Esophagus squamous epithelium (tissue), 5 donors: ENCODE measurements at regions not wholly inside any gene's neighbourhood (a gene's known extent, or its start where the extent isn't known, plus 50 kb on each side); places are given as distances from the start of the nearest gene placed in this dataset.
A peak's percentile ranks its signal among the peaks of the same experiment; 100 is the strongest.

Source experiments
- DNase-seq: peaks from one replicate; lab custom pipeline; 2025; lab: John Stamatoyannopoulos, UW
- H3K27ac ChIP-seq, 4 donors: fragments of 200-600 bp; sonication (generic); one replicate each; pipeline ENCODE4 v1.5.1; 2016 to 2019; ENCODE audit warnings: mild to moderate bottlenecking in 1 of 4
- H3K27me3 ChIP-seq, 4 donors: fragments of 200-600 bp; sonication (generic); 1 replicate in 3 of 4; 2 replicates in 1 of 4; pipeline versions ENCODE4 v1.5.1 to v1.6.0; 2017 to 2021; ENCODE audit warnings: antibody characterized with exemption in 1 of 4
- H3K36me3 ChIP-seq, 3 donors: fragments of 200-600 bp; sonication (generic); one replicate each; pipeline ENCODE4 v1.5.1; 2016 to 2019
- H3K4me1 ChIP-seq, 3 donors: fragments of 200-600 bp; sonication (generic); one replicate each; pipeline ENCODE4 v1.5.1; 2017 to 2019
- H3K4me3 ChIP-seq, 4 donors: fragments of 200-600 bp; sonication (generic); 1 replicate in 3 of 4; 2 replicates in 1 of 4; pipeline ENCODE4 v1.5.1; 2016 to 2019; ENCODE audit warnings: mild to moderate bottlenecking in 2 of 4, moderate library complexity in 1 of 4
- H3K9me3 ChIP-seq, 3 donors: fragments of 200-600 bp; sonication (generic); one replicate each; pipeline ENCODE4 v1.5.1; 2016 to 2019
- POLR2A ChIP-seq, 4 donors: fragments of 450-650 bp; IDR thresholded peaks; one replicate each; pipeline ENCODE4 v1.6.1; 2017; ENCODE audit warnings: antibody characterized with exemption in 4 of 4, mild to moderate bottlenecking in 4 of 4, moderate library complexity in 3 of 4
- WGBS, 2 donors: methylation state at CpG; one replicate each; pipeline ENCODE4 v1.1.5; 2018; 5-methylcytosine and 5-hydroxymethylcytosine counted together
- intact Hi-C: fragments of 100-400 bp; cut with DNase I; formaldehyde crosslinking; loops from one replicate; pipeline ENCODE4 v1.15.0; 2022
- TF ChIP-seq, protein P1 (sequence below), 6 experiments: fragments of 450-650 bp in 4 of 6; fragments of 200-600 bp in 2 of 6; sonication (generic) in 2 of 6; IDR thresholded peaks; one replicate each; pipeline ENCODE4 v1.5.1; 2016 to 2019; ENCODE audit warnings: antibody characterized with exemption in 6 of 6, mild to moderate bottlenecking in 4 of 6, moderate library complexity in 4 of 6
- donor health status: DM: yes; HTN: yes; CAD: no.

DNA sequence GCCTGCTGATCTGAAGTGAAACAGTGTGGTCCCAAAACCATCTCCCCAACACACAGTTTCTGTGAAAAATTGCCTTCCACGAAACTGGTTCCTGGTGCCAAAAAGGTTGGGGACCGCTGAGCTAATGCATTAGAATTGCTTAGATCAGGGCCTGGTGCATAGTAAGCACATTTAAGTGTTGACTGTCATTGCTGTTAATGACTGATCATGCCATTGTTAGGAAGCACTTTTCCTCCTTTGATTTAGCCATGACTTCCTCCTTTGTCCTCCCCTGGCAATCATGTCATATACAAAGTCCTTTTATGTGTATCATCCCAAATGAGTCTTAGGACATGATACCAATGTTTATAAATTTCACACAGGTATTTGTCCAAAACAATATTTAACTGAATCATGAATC is 81.5 kb upstream of the ATP11B start:
- TF ChIP-seq POLR2A (IDR thresholded peaks at IDR 0.05) = no peak
- TF ChIP-seq, protein P1, sequence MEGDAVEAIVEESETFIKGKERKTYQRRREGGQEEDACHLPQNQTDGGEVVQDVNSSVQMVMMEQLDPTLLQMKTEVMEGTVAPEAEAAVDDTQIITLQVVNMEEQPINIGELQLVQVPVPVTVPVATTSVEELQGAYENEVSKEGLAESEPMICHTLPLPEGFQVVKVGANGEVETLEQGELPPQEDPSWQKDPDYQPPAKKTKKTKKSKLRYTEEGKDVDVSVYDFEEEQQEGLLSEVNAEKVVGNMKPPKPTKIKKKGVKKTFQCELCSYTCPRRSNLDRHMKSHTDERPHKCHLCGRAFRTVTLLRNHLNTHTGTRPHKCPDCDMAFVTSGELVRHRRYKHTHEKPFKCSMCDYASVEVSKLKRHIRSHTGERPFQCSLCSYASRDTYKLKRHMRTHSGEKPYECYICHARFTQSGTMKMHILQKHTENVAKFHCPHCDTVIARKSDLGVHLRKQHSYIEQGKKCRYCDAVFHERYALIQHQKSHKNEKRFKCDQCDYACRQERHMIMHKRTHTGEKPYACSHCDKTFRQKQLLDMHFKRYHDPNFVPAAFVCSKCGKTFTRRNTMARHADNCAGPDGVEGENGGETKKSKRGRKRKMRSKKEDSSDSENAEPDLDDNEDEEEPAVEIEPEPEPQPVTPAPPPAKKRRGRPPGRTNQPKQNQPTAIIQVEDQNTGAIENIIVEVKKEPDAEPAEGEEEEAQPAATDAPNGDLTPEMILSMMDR (IDR thresholded peaks at IDR 0.05) = no peak
- Histone ChIP-seq H3K36me3 (no peaks in the 10 kb centered on the region), H3K4me1 (peaks cover 0 to 22% (median 0%) of the 10 kb centered on the region in 3 donors), H3K9me3 (no peaks in the 10 kb centered on the region), H3K27ac (no peak overlapping the region), H3K27me3 (no peaks in the 10 kb centered on the region), H3K4me3 (no peak overlapping the region)
- WGBS, 2 donors = 68 to 92% methylated on average over 2 of the region's 2 CpGs
- no peak for DNase-seq
- intact Hi-C loops = loop anchor here (10.0 kb wide), 1 partner anchor 123 kb away; no protein-coding TSS in a partner anchor

DNA sequence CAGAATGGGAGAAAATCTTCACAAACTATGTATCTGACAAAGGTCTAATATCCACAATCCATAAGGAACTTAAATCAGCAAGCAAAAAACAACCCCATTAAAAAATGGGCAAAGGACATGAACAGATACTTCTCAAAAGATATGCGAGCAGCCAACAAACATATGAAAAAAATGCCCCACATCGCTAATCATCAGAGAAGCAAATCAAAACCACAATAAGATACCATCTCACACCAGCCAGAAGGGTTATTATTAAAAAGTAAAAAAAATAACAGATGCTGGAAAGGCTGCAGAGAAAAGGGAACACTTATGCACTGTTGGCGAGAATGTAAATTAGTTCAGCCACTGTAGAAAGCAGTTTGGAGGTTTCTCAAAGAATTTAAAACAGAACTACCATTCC is 80.2 kb upstream of the ATP11B start:
- intact Hi-C loops = loop anchor here (10.0 kb wide), 1 partner anchor 122 kb away; no protein-coding TSS in a partner anchor

DNA sequence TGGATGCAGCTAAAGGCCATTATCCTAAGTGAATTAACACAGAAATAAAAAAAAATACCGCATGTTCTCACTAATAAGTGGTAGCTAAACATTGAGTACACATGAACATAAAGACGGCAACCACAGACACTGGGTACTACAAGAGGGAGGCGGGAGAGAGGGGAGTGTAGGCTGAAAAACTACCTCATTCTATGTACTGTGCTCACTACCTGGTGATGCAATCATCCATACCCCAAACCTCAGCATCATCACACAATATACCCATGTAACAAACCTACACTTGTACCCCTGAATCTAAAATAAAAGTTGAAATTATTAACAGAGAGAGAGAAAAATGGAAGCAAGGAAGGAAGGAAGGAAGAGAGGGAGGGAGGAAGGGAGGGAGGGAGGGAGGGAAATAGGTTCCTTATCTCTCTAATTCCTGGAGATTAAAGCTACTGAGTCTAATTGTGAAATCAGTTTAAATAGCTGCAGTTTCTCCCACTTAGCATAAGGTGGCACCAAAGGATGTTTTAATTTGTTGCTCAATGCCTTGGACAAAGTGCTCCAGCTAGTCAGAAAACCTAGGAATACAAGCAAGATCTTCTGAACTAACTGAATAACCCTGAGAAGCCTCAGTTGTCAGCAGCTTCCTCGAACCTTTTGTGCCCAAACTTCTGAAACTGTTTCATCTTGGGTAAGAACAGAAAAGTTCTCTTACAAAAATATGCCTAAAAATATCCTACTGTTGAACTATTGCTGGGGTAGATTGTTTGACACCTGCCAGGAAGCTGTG is 79.4 kb upstream of the ATP11B start:
- no peak for TF ChIP-seq POLR2A (IDR thresholded peaks at IDR 0.05)
- TF ChIP-seq, protein P1 (IDR thresholded peaks at IDR 0.05) = peak; percentile 40 to 80 (median 58)
- Histone ChIP-seq H3K27me3 (no peaks in the 10 kb centered on the region), H3K4me3 (no peak overlapping the region), H3K9me3 (no peaks in the 10 kb centered on the region), H3K36me3 (no peaks in the 10 kb centered on the region), H3K27ac (no peak overlapping the region), H3K4me1 (peaks cover 0 to 26% (median 0%) of the 10 kb centered on the region in 3 donors)
- no peak for DNase-seq
- 37 to 48% methylated on average over 3 to 4 of the region's 4 CpGs for WGBS, 2 donors
- intact Hi-C loops = loop anchor here (10.0 kb wide), 1 partner anchor 121 kb away; no protein-coding TSS in a partner anchor

More for the DNA sequence above, 80.2 kb upstream of the ATP11B start:
- H3K36me3 ChIP-seq = no peaks in the 10 kb centered on the region
- no peak for TF ChIP-seq POLR2A (IDR thresholded peaks at IDR 0.05)
- TF ChIP-seq, protein P1 (IDR thresholded peaks at IDR 0.05) = no peak
- no peak for DNase-seq
- WGBS, 2 donors = 81 to 92% methylated on average over 3 of the region's 3 CpGs
- H3K4me1 ChIP-seq = peaks cover 0 to 29% (median 0%) of the 10 kb centered on the region in 3 donors
- H3K4me3 ChIP-seq = no peak overlapping the region
- H3K9me3 ChIP-seq = no peaks in the 10 kb centered on the region
- H3K27ac ChIP-seq = no peak overlapping the region
- H3K27me3 ChIP-seq = no peaks in the 10 kb centered on the region

DNA sequence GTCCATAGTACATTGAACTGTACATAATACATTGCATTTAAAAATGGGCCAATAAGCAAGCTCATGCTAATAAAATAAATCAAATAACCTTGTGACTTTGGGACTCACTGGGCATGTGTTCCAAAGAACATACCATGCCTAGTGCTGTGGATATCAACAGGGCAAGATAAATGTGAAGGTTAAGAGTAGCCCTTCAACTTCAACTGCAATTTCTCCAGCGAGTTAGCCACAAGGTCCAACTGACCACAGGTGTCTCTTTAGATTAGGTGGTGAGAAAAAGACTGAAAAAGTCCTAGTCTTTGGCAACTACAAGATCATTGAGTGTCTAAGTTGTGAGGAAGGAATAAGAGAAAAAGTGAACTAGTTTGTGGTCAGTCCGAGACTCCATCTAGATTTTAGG is 78.3 kb upstream of the ATP11B start:
- Histone ChIP-seq H3K27me3 (no peaks in the 10 kb centered on the region), H3K4me1 (peaks cover 0 to 19% (median 0%) of the 10 kb centered on the region in 3 donors), H3K4me3 (no peak overlapping the region), H3K36me3 (no peaks in the 10 kb centered on the region), H3K9me3 (no peaks in the 10 kb centered on the region), H3K27ac (no peak overlapping the region)
- 93 to 100% methylated on average over 2 of the region's 2 CpGs for WGBS, 2 donors
- TF ChIP-seq, protein P1 (IDR thresholded peaks at IDR 0.05) = no peak
- TF ChIP-seq POLR2A (IDR thresholded peaks at IDR 0.05) = no peak
- intact Hi-C loops = loop anchor here (10.0 kb wide), 1 partner anchor 120 kb away; no protein-coding TSS in a partner anchor
- no peak for DNase-seq

DNA sequence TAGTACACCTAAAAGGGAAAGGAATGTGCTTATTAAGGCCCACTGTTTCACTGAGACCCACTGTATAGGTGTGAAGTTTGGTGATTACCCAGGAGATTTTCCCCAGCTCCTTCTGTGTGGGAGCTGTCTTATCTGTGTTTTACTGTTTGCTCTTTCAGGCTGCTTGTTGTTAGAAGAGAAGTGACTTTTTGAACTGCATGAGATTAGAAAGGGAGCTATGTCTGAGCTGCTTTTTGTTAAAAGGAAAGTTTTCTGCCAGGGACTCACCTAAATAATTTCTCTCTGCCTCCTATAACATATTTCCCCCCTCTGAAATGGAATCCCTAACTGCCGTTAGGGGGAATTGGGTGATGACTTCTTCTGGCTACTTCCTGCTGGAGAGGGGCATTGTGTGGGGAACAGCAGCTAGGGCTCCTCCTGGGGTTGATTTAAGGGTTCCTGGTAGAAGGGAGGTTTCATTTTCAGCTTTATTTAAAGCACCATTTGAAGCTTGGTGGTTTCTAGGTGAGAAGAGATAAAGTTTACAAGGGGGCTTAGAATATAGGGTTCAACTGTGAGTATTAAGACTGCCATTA is 77.1 kb upstream of the ATP11B start:
- H3K4me1 ChIP-seq = peaks cover 0 to 15% (median 0%) of the 10 kb centered on the region in 3 donors
- H3K27me3 ChIP-seq = no peaks in the 10 kb centered on the region
- intact Hi-C loops = loop anchor here (10.0 kb wide), 1 partner anchor 119 kb away; no protein-coding TSS in a partner anchor
- no peaks in the 10 kb centered on the region for H3K9me3 ChIP-seq
- H3K4me3 ChIP-seq = no peak overlapping the region
- WGBS, 2 donors = 40 to 67% methylated on average over 1 of the region's 1 CpG
- H3K27ac ChIP-seq = no peak overlapping the region
- H3K36me3 ChIP-seq = no peaks in the 10 kb centered on the region
- TF ChIP-seq, protein P1 (IDR thresholded peaks at IDR 0.05) = no peak
- no peak for TF ChIP-seq POLR2A (IDR thresholded peaks at IDR 0.05)
- no peak for DNase-seq
